Activated B cell treated with CpG ODN at 0.5 μM for 24 hours (primary cell): ENCODE measurements at regions not wholly inside any gene's neighbourhood (a gene's known extent, or its start where the extent isn't known, plus 50 kb on each side); places are given as distances from the start of the nearest gene placed in this dataset.

Source experiments
- ATAC-seq: fragments of 200-7000 bp; cut with Tn5 transposase; one replicate; pipeline ENCODE4 v1.10.0; 2021; ENCODE audit warnings: low read depth, mild to moderate bottlenecking, moderate library complexity
- CTCF ChIA-PET: fragments of 350-600 bp; sonication (Branson Sonifier 250); formaldehyde crosslinking; loops from one replicate; lab custom pipeline; 2021; ENCODE audit warnings: antibody characterized with exemption; lab: Charles Lee
- POLR2A ChIA-PET: fragments of 350-600 bp; sonication (Branson Sonifier 250); formaldehyde crosslinking; loops from one replicate; lab custom pipeline; 2021; ENCODE audit warnings: antibody characterized with exemption; lab: Charles Lee
- DNase-seq: peaks from one replicate; pipeline ENCODE4 v3.0.0; 2022
- H3K27ac Mint-ChIP-seq: one replicate; pipeline ENCODE4 v1.8.0; 2020; ENCODE audit warnings: mixed read lengths
- H3K27me3 Mint-ChIP-seq: one replicate; pipeline ENCODE4 v1.8.0; 2021; ENCODE audit warnings: mixed read lengths
- H3K36me3 Mint-ChIP-seq: one replicate; pipeline ENCODE4 v1.8.0; 2021; ENCODE audit warnings: low read depth, mixed read lengths
- H3K4me1 Mint-ChIP-seq: one replicate; pipeline ENCODE4 v1.8.0; 2021; ENCODE audit warnings: mixed read lengths
- H3K4me3 Mint-ChIP-seq: one replicate; pipeline ENCODE4 v1.8.0; 2020; ENCODE audit warnings: mild to moderate bottlenecking, mixed read lengths
- H3K9me3 Mint-ChIP-seq: one replicate; pipeline ENCODE4 v1.8.0; 2020; ENCODE audit warnings: mixed read lengths
- CTCF ChIP-seq: fragments of 200-600 bp; IDR thresholded peaks from one replicate; pipeline ENCODE4 v1.8.0; 2022; ENCODE audit warnings: antibody characterized with exemption, mild to moderate bottlenecking
- intact Hi-C: fragments of 100-400 bp; cut with micrococcal nuclease; formaldehyde crosslinking; loops from one replicate; pipeline ENCODE4 v1.15.1; 2024

DNA sequence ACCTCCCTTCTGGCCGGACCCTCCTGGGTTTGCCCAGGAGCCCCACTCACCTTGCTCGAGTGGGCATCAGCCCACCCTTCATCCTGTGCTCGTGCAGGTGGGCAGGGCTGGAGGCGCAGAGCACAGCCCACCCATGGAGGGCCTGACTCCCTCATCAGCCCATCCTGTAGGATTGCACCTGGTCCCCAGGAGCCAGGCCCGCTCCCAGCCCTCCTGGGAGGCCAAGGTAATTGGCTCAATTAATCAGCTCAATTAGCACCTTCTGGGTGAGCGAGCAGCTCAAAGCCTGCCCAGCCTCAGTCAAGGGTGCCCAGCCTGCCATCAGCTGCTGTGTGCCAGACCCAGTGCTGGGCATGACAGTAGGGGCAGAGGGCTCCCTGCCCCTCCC, 58.1 kb upstream of the NECTIN1 start:
- DNase-seq = no peak
- CTCF ChIA-PET = no interaction called here

DNA sequence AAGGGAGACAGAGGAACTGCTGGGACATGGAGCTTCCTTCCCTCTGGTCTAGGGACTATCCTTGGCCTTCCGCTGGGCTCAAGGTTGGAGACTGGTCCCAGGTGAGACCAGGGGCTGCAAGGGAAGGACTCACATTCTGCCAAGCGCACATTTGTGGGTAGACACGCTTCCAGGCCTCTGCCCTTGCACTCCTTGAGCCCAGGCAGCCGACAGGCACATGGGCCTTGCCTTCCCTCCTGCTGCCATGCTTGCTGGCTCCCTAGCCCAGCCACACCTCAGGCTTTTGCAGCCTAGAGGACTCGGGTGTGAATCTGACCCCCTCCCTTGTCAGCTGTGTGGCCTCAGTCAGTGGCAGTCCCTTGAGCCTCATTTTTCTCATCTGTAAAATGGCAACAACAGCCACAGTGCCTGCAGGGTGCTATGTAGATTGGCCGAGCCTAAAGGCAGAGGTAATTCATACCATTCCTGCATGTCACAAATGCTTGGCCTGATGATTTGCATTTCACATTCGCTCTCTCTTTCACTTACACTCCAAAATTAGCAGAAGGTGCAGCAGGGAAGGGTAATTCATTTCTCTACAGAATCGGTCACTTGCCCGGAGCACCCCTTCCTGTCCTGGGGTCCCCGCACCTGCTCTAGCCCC, 57.6 kb upstream of the NECTIN1 start:
- no peak for DNase-seq
- H3K27me3 Mint-ChIP-seq = peaks cover 17% of the 10 kb centered on the region

More for the DNA sequence above, 58.1 kb upstream of the NECTIN1 start:
- no peak for ATAC-seq
- peaks cover 16% of the 10 kb centered on the region for H3K27me3 Mint-ChIP-seq
- no peak for TF ChIP-seq CTCF
- POLR2A ChIA-PET = no interaction called here
- no peaks in the 10 kb centered on the region for H3K36me3 Mint-ChIP-seq
- no peaks in the 10 kb centered on the region for H3K4me1 Mint-ChIP-seq
- H3K9me3 Mint-ChIP-seq = no peaks in the 10 kb centered on the region
- intact Hi-C loops = no loop called here
- H3K4me3 Mint-ChIP-seq = no peak overlapping the region
- H3K27ac Mint-ChIP-seq = no peak overlapping the region

GRCh38 chr11:119785131-119785530, 56.1 kb upstream of the NECTIN1 start:
- Mint-ChIP-seq H3K27me3 (peaks cover 12% of the 10 kb centered on the region), H3K9me3 (no peaks in the 10 kb centered on the region), H3K36me3 (no peaks in the 10 kb centered on the region), H3K4me1 (no peaks in the 10 kb centered on the region), H3K4me3 (no peak overlapping the region), H3K27ac (no peak overlapping the region)
- no peak for ATAC-seq
- ChIA-PET POLR2A (no interaction called here), CTCF (no interaction called here)
- no peak for DNase-seq
- TF ChIP-seq CTCF = no peak
- intact Hi-C loops = no loop called here

More for the DNA sequence above, 57.6 kb upstream of the NECTIN1 start:
- no peaks in the 10 kb centered on the region for H3K9me3 Mint-ChIP-seq
- H3K4me1 Mint-ChIP-seq = no peaks in the 10 kb centered on the region
- no peak for ATAC-seq
- intact Hi-C loops = no loop called here
- no peaks in the 10 kb centered on the region for H3K36me3 Mint-ChIP-seq
- H3K4me3 Mint-ChIP-seq = no peak overlapping the region
- POLR2A ChIA-PET = no interaction called here
- CTCF ChIA-PET = no interaction called here
- H3K27ac Mint-ChIP-seq = no peak overlapping the region
- TF ChIP-seq CTCF = no peak

DNA sequence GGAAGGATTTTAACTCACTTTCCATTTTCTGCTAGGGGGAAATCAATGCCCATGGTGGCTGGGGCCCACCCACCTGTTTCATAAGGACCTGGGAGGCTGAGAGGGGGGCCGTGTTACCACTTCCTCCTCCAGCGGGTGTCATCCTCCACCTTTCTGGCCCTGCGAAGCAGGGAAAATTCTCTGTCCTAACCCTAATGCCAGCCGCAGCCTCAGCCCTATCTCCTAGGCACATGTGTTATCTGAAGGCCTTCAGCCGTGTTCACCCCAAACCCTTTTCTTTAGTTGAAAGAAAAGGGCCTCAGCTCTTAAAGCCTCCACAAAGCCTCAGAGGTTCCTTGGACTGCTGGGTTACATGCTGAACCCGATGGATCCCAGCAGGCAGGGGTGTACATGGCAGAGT, 55.4 kb upstream of the NECTIN1 start:
- Mint-ChIP-seq H3K4me1 (no peaks in the 10 kb centered on the region), H3K4me3 (no peak overlapping the region), H3K9me3 (no peaks in the 10 kb centered on the region), H3K27me3 (peaks cover 12% of the 10 kb centered on the region), H3K27ac (no peak overlapping the region), H3K36me3 (no peaks in the 10 kb centered on the region)
- no peak for TF ChIP-seq CTCF
- ChIA-PET CTCF (no interaction called here), POLR2A (no interaction called here)
- no peak for DNase-seq
- intact Hi-C loops = no loop called here
- ATAC-seq = no peak

DNA sequence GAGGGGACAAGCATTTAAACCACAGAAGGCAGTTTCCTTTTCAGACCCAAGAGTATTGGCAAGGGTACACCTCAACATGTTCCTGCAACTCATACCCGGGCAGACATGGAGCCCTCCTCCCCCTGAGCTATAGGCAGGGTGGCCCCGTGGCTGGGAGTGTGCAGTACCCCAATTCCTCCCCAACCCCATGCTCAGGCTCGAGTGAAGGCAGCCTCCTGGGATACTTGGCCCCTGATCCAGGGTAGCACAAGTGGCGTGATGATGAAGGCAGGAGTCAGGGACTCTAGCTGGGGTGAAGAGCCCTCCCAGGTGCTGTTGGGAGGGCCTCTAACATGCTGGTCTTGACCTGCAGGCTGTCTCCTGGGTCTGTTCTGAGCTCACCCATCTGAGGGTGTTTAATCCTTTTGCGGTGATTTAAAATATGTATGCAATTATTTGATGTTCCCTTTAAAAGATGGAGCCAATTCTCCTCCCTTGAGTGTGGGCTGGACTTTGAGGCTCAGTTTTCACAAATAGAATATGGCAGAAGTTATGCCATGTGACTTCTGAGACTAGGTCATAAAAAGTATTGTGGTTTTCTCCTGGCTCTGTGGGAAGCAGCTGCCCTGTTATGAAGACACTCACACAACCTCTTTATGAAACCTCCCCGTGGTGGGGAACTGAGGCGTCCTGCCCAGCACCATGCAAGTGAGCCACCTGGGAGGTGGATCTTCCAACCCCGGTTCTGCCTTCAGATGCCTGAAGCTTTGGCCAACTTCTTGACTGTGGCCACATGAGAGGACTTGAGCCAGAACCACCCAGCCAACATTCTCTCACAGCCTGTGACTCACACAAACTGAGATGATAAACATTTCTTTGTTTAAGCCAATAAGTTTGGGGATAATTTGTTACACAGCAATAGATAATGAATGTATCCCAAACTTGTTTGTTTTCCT, 54.7 kb upstream of the NECTIN1 start:
- no peaks in the 10 kb centered on the region for H3K36me3 Mint-ChIP-seq
- no peaks in the 10 kb centered on the region for H3K9me3 Mint-ChIP-seq
- CTCF ChIA-PET = no interaction called here
- no peak overlapping the region for H3K4me3 Mint-ChIP-seq
- no peaks in the 10 kb centered on the region for H3K4me1 Mint-ChIP-seq
- no peak for TF ChIP-seq CTCF
- H3K27me3 Mint-ChIP-seq = peaks cover 12% of the 10 kb centered on the region
- ATAC-seq (no peak), DNase-seq (no peak)
- POLR2A ChIA-PET = no interaction called here
- H3K27ac Mint-ChIP-seq = no peak overlapping the region
- intact Hi-C loops = no loop called here
